ENCODE measurements at regions not wholly inside any gene's neighbourhood (a gene's known extent, or its start where the extent isn't known, plus 50 kb on each side); places are given as distances from the start of the nearest gene placed in this dataset.

- TF ChIP-seq CTCF (IDR thresholded peaks at IDR 0.05), result no peak
- TF ChIP-seq POLR2A (IDR thresholded peaks at IDR 0.05), result no peak
These were observed 466.3 kb downstream of the COG6 start for GRCh38 chr13:40121722-40122121.

Data from breast epithelium (tissue), 3 donors.